H1 (cell line): ENCODE measurements at regions not wholly inside any gene's neighbourhood (a gene's known extent, or its start where the extent isn't known, plus 50 kb on each side); places are given as distances from the start of the nearest gene placed in this dataset.

Experiments used
- CTCF ChIA-PET: fragments of 300-600 bp; sonication (Branson Sonifier 250); formaldehyde crosslinking; loops from one replicate; lab custom pipeline; 2021; ENCODE audit not compliant: partially characterized antibody; lab: Charles Lee
- POLR2A ChIA-PET: fragments of 300-600 bp; sonication (Branson Sonifier 250); formaldehyde crosslinking; loops from one replicate; lab custom pipeline; 2021; ENCODE audit warnings: inconsistent platforms; ENCODE audit not compliant: partially characterized antibody; lab: Charles Lee
- DNase-seq, 2 experiments: peaks; one replicate each; pipeline versions ENCODE4 v3.0.0 to v3.0.0-alpha.2; 2010 to 2022; ENCODE audit warnings: low spot score in 2 of 2, low read depth in 1 of 2, mixed read lengths in 1 of 2
- FAIRE-seq: peaks from 2 replicates; lab custom pipeline; 2011; peaks lifted over from hg19 to GRCh38; lab: Jason Lieb, UNC
- H2AFZ ChIP-seq: 2 replicates; pipeline ENCODE4 v1.8.1; 2012; ENCODE audit warnings: low read length, inconsistent platforms
- H2AK5ac ChIP-seq: 2 replicates; pipeline ENCODE4 v1.6.1; 2013; ENCODE audit warnings: low read depth, low read length
- H2BK120ac ChIP-seq: replicated peaks from 2 replicates; pipeline ENCODE3; 2013; ENCODE audit warnings: low read depth, low read length, inconsistent platforms
- H2BK12ac ChIP-seq: 2 replicates; pipeline ENCODE4 v1.6.1; 2013; ENCODE audit warnings: low read depth, low read length
- H2BK15ac ChIP-seq: 2 replicates; pipeline ENCODE4 v1.6.1; 2013; ENCODE audit warnings: low read length
- H2BK20ac ChIP-seq: 2 replicates; pipeline ENCODE4 v1.6.1; 2013; ENCODE audit warnings: low read length
- H2BK5ac ChIP-seq: 2 replicates; pipeline ENCODE4 v1.6.1; 2013; ENCODE audit warnings: low read depth, low read length
- H3K14ac ChIP-seq: 2 replicates; pipeline ENCODE4 v1.6.1; 2013; ENCODE audit warnings: inconsistent platforms; ENCODE audit not compliant: insufficient read length
- H3K18ac ChIP-seq: 2 replicates; pipeline ENCODE4 v1.6.1; 2013; ENCODE audit warnings: low read length; ENCODE audit errors: extremely low read depth
- H3K23ac ChIP-seq: 2 replicates; pipeline ENCODE4 v1.6.1; 2013; ENCODE audit warnings: inconsistent platforms; ENCODE audit not compliant: insufficient read length
- H3K23me2 ChIP-seq: 2 replicates; pipeline ENCODE4 v1.6.1; 2013; ENCODE audit warnings: low read depth, low read length
- H3K27ac ChIP-seq: 2 replicates; pipeline ENCODE4 v1.6.1; 2011; ENCODE audit warnings: low read depth, low read length, inconsistent platforms
- H3K27me3 ChIP-seq, 4 experiments: replicated peaks in 1 of 4; 1 replicate in 1 of 4; 2 replicates in 3 of 4; pipeline versions ENCODE4 v1.6.1 to v1.8.1; 2011 to 2013; ENCODE audit warnings: low read length in 3 of 4, mild to moderate bottlenecking in 3 of 4, inconsistent platforms in 2 of 4, mixed read lengths in 2 of 4, moderate library complexity in 1 of 4; ENCODE audit not compliant: control insufficient read depth in 3 of 4, insufficient read depth in 3 of 4; ENCODE audit errors: extremely low read depth in 1 of 4
- H3K36me3 ChIP-seq, 4 experiments: 2 replicates each; pipeline versions ENCODE4 v1.6.1 to v1.8.1; 2011 to 2013; ENCODE audit warnings: mild to moderate bottlenecking in 4 of 4, low read length in 3 of 4, moderate library complexity in 2 of 4, control low read depth in 1 of 4, inconsistent platforms in 1 of 4; ENCODE audit not compliant: insufficient read depth in 4 of 4, control insufficient read depth in 2 of 4
- H3K4ac ChIP-seq: replicated peaks from 2 replicates; pipeline ENCODE3; 2013; ENCODE audit warnings: low read length, low read depth, mixed read lengths, inconsistent platforms; ENCODE audit not compliant: insufficient read length
- H3K4me1 ChIP-seq, 4 experiments: replicated peaks in 1 of 4; 1 replicate in 1 of 4; 2 replicates in 3 of 4; pipeline versions ENCODE4 v1.6.1 to v1.8.1; 2011 to 2013; ENCODE audit warnings: low read length in 3 of 4, inconsistent platforms in 2 of 4, mixed read lengths in 1 of 4; ENCODE audit not compliant: insufficient read depth in 4 of 4, control insufficient read depth in 3 of 4
- H3K4me2 ChIP-seq, 2 experiments: 2 replicates each; pipeline versions ENCODE4 v1.6.1 to v1.8.1; 2011 to 2013; ENCODE audit warnings: low read depth in 2 of 2, low read length in 2 of 2, control low read depth in 1 of 2, inconsistent platforms in 1 of 2, mild to moderate bottlenecking in 1 of 2; ENCODE audit not compliant: insufficient read depth in 1 of 2
- H3K4me3 ChIP-seq, 4 experiments: fragments of 200-600, 300-600 bp in 1 of 4; sonication (generic), shearing (Covaris generic), sonication (Bioruptor Twin) in 1 of 4; 2 replicates each; pipeline versions ENCODE4 v1.5.1 to v1.8.1; 2011 to 2016; ENCODE audit warnings: low read length in 4 of 4, low read depth in 3 of 4, control low read depth in 2 of 4, inconsistent platforms in 2 of 4, mild to moderate bottlenecking in 2 of 4, mixed read lengths in 1 of 4, moderate library complexity in 1 of 4; ENCODE audit not compliant: insufficient read depth in 2 of 4; ENCODE audit errors: extremely low read depth in 1 of 4
- H3K56ac ChIP-seq: replicated peaks from 2 replicates; pipeline ENCODE3; 2013; ENCODE audit warnings: low read depth, mild to moderate bottlenecking, mixed read lengths, low read length, inconsistent platforms; ENCODE audit not compliant: insufficient read length
- H3K79me1 ChIP-seq: 2 replicates; pipeline ENCODE4 v1.6.1; 2013; ENCODE audit warnings: low read depth, low read length, control low read depth
- H3K79me2 ChIP-seq, 2 experiments: 2 replicates each; pipeline versions ENCODE4 v1.6.1 to v1.8.1; 2012 to 2013; ENCODE audit warnings: low read length in 2 of 2, mild to moderate bottlenecking in 2 of 2, inconsistent platforms in 1 of 2; ENCODE audit not compliant: insufficient read depth in 2 of 2, control insufficient read depth in 1 of 2
- H3K9ac ChIP-seq, 4 experiments: replicated peaks in 1 of 4; 1 replicate in 1 of 4; 2 replicates in 3 of 4; pipeline versions ENCODE4 v1.6.1 to v1.8.1; 2011 to 2013; ENCODE audit warnings: low read depth in 3 of 4, low read length in 3 of 4, control low read depth in 2 of 4, mild to moderate bottlenecking in 2 of 4, moderate library complexity in 2 of 4, inconsistent platforms in 1 of 4; ENCODE audit errors: extremely low read depth in 1 of 4
- H3K9me3 ChIP-seq, 2 experiments: 2 replicates each; pipeline versions ENCODE4 v1.6.1 to v1.8.1; 2012 to 2013; ENCODE audit warnings: mild to moderate bottlenecking in 2 of 2, moderate library complexity in 2 of 2, control low read depth in 1 of 2, inconsistent platforms in 1 of 2, low read depth in 1 of 2, low read length in 1 of 2, mixed read lengths in 1 of 2; ENCODE audit not compliant: insufficient read depth in 2 of 2
- H4K20me1 ChIP-seq, 2 experiments: replicated peaks in 1 of 2; 2 replicates each; pipeline versions ENCODE3 to v1.8.1; 2011 to 2013; ENCODE audit warnings: inconsistent platforms in 2 of 2, low read length in 2 of 2, mild to moderate bottlenecking in 1 of 2; ENCODE audit not compliant: insufficient read depth in 2 of 2, control insufficient read depth in 1 of 2
- H4K5ac ChIP-seq: 2 replicates; pipeline ENCODE4 v1.6.1; 2013; ENCODE audit warnings: low read length, low read depth, mixed read lengths, inconsistent platforms; ENCODE audit not compliant: insufficient read length
- H4K8ac ChIP-seq: 2 replicates; pipeline ENCODE4 v1.8.0; 2013; ENCODE audit warnings: mild to moderate bottlenecking, moderate library complexity, low read length, inconsistent platforms; ENCODE audit not compliant: insufficient read depth; ENCODE audit errors: extremely low read depth
- H4K91ac ChIP-seq: replicated peaks from 2 replicates; pipeline ENCODE3; 2013; ENCODE audit warnings: low read length, mixed read lengths, inconsistent platforms; ENCODE audit not compliant: insufficient read length
- EZH2 ChIP-seq: fragments of 200-600 bp; sonication (generic); IDR thresholded peaks from 2 replicates; pipeline ENCODE4 v1.7.1; 2012; ENCODE audit warnings: low read depth, mild to moderate bottlenecking, moderate library complexity, low read length, inconsistent platforms; ENCODE audit not compliant: severe bottlenecking
- HDAC6 ChIP-seq: IDR thresholded peaks from one replicate; pipeline ENCODE4 v1.7.1; 2012; ENCODE audit warnings: low read depth, mild to moderate bottlenecking, inconsistent platforms, low read length, moderate library complexity
- KDM5A ChIP-seq: fragments of 200-600 bp; IDR thresholded peaks from 2 replicates; pipeline ENCODE4 v1.7.1; 2012; ENCODE audit warnings: mild to moderate bottlenecking, low read length, inconsistent platforms, mixed read lengths
- MAFK ChIP-seq: IDR thresholded peaks from 2 replicates; pipeline ENCODE4 v1.6.1; 2012; ENCODE audit warnings: low read depth, mild to moderate bottlenecking, improper control_type of control experiment, low read length
- POLR2AphosphoS5 ChIP-seq: IDR thresholded peaks from 2 replicates; pipeline ENCODE4 v1.6.1; 2011; ENCODE audit warnings: low read depth, low read length
- RXRA ChIP-seq: IDR thresholded peaks from 2 replicates; pipeline ENCODE4 v1.6.1; 2011; ENCODE audit warnings: low read depth, mild to moderate bottlenecking, low read length, moderate library complexity; ENCODE audit not compliant: insufficient read depth
- SIRT6 ChIP-seq: IDR thresholded peaks from one replicate; pipeline ENCODE4 v1.7.1; 2012; ENCODE audit warnings: low read length, inconsistent platforms
- SP1 ChIP-seq: IDR thresholded peaks from 2 replicates; pipeline ENCODE4 v1.6.1; 2011; ENCODE audit warnings: low read depth, low read length
- TAF7 ChIP-seq: optimal IDR thresholded peaks from 2 replicates; pipeline ENCODE3; 2011; ENCODE audit warnings: low read depth, mild to moderate bottlenecking, inconsistent platforms, low read length, moderate library complexity, borderline replicate concordance
- WGBS, 2 experiments: shearing (Covaris generic) in 1 of 2; methylation state at CpG; one replicate each; pipeline versions ENCODE4 v1.1.6 to v1.1.7; 2013 to 2015; ENCODE audit warnings: low lambda C conversion rate in 2 of 2, mixed read lengths in 2 of 2, inconsistent platforms in 1 of 2, low coverage in 1 of 2, missing lambda C conversion rate in 1 of 2; ENCODE audit not compliant: insufficient replicate concordance in 2 of 2, insufficient coverage in 1 of 2, insufficient read length in 1 of 2; ENCODE audit errors: extremely low coverage in 1 of 2, missing lambda C conversion rate in 1 of 2; 5-methylcytosine and 5-hydroxymethylcytosine counted together

- FAIRE-seq (no peak), DNase-seq (no peak)
- Histone ChIP-seq H3K36me3 (no peaks in the 10 kb centered on the region), H3K9ac (no peak overlapping the region), H2BK12ac (no peak overlapping the region), H2BK15ac (no peak overlapping the region), H4K5ac (no peak overlapping the region), H4K20me1 (peaks cover 0 to 3% of the 10 kb centered on the region in 2 experiments), H4K91ac (no peak overlapping the region), H2AFZ (no peak overlapping the region), H3K14ac (no peak overlapping the region), H3K23ac (no peak overlapping the region), H2BK20ac (no peak overlapping the region), H3K4me1 (peaks cover 0 to 3% (median 0%) of the 10 kb centered on the region in 4 experiments; a peak in 2 of 7 replicates), H2BK120ac (no peak overlapping the region), H3K79me2 (no peaks in the 10 kb centered on the region; a peak in 1 of 4 replicates), H3K23me2 (peaks cover 3% of the 10 kb centered on the region), H3K4ac (no peak overlapping the region), H3K56ac (no peak overlapping the region), H3K18ac (no peak overlapping the region), H3K4me2 (no peak overlapping the region), H3K27me3 (no peaks in the 10 kb centered on the region), H3K79me1 (no peaks in the 10 kb centered on the region), H3K9me3 (no peaks in the 10 kb centered on the region; a peak in 1 of 4 replicates), H3K27ac (no peak overlapping the region), H4K8ac (no peak overlapping the region), H2AK5ac (no peak overlapping the region), H3K4me3 (no peak overlapping the region), H2BK5ac (no peak overlapping the region)
- 90% methylated on average over 2 of the region's 2 CpGs; no CpG with 5 or more reads in 1 of the 2 experiments for WGBS, 2 experiments
- ChIA-PET CTCF (interaction anchor here (0.8 to 5.0 kb wide), 4 partner anchors 29 to 370 kb away, joined by 3 to 21 read pairs (median 6); no protein-coding TSS in a partner anchor), POLR2A (no interaction called here)
- no peak for TF ChIP-seq HDAC6
- TF ChIP-seq TAF7 = no peak
- no peak for TF ChIP-seq KDM5A
- TF ChIP-seq MAFK = no peak
- TF ChIP-seq SP1 = no peak
- TF ChIP-seq POLR2AphosphoS5 = no peak
- TF ChIP-seq EZH2 = no peak
- TF ChIP-seq RXRA = no peak
- no peak for TF ChIP-seq SIRT6
Measured at GRCh38 chr2:30336084-30336483, 104.8 kb downstream of the LBH start.
